Endothelial cell (in vitro differentiated cells): ENCODE measurements at regions not wholly inside any gene's neighbourhood (a gene's known extent, or its start where the extent isn't known, plus 50 kb on each side); places are given as distances from the start of the nearest gene placed in this dataset.
A peak's percentile ranks its signal among the peaks of the same experiment; 100 is the strongest.

Experiments used
- DNase-seq: peaks from one replicate; pipeline ENCODE4 v3.0.0; 2021; ENCODE audit warnings: low spot score
- H3K27ac Mint-ChIP-seq: one replicate; pipeline ENCODE4 v1.8.0; 2021; ENCODE audit warnings: mixed read lengths, inconsistent platforms; ENCODE audit not compliant: unreplicated experiment
- H3K27me3 Mint-ChIP-seq: one replicate; pipeline ENCODE4 v1.8.0; 2021; ENCODE audit warnings: mild to moderate bottlenecking, moderate library complexity, mixed read lengths, inconsistent platforms; ENCODE audit not compliant: unreplicated experiment
- H3K36me3 Mint-ChIP-seq: one replicate; pipeline ENCODE4 v1.8.0; 2021; ENCODE audit warnings: mild to moderate bottlenecking, low read depth, mixed read lengths, inconsistent platforms; ENCODE audit not compliant: unreplicated experiment
- H3K4me1 Mint-ChIP-seq: one replicate; pipeline ENCODE4 v1.8.0; 2021; ENCODE audit warnings: mild to moderate bottlenecking, mixed read lengths, inconsistent platforms; ENCODE audit not compliant: unreplicated experiment
- H3K4me3 Mint-ChIP-seq: one replicate; pipeline ENCODE4 v1.8.0; 2021; ENCODE audit warnings: mild to moderate bottlenecking, mixed read lengths, inconsistent platforms; ENCODE audit not compliant: unreplicated experiment
- H3K9me3 Mint-ChIP-seq: one replicate; pipeline ENCODE4 v1.8.0; 2021; ENCODE audit warnings: mixed read lengths, inconsistent platforms; ENCODE audit not compliant: unreplicated experiment
- TF ChIP-seq, protein P1 (sequence below): fragments of 200-600 bp; sonication (generic); IDR thresholded peaks from one replicate; pipeline ENCODE4 v1.5.0; 2021; ENCODE audit warnings: antibody characterized with exemption; ENCODE audit not compliant: unreplicated experiment

DNA sequence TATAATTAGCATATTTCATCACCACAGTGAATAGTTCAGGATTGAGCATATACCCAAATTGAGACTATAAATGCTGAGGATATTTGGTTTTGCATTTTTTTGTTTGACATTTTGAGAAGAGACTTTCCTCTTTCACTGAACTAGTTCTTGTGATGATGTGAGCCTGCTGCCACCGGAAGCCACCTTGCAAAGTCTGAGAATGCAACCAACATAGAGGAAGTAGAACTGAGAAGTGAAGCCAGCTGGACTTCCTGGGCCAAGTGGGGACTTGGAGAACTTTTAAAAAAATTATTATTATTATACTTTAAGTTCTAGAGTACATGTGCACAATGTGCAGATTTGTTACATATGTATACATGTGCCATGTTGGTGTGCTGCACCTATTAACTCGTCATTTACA lies 102.3 kb downstream of the RPE65 start:
- TF ChIP-seq, protein P1, sequence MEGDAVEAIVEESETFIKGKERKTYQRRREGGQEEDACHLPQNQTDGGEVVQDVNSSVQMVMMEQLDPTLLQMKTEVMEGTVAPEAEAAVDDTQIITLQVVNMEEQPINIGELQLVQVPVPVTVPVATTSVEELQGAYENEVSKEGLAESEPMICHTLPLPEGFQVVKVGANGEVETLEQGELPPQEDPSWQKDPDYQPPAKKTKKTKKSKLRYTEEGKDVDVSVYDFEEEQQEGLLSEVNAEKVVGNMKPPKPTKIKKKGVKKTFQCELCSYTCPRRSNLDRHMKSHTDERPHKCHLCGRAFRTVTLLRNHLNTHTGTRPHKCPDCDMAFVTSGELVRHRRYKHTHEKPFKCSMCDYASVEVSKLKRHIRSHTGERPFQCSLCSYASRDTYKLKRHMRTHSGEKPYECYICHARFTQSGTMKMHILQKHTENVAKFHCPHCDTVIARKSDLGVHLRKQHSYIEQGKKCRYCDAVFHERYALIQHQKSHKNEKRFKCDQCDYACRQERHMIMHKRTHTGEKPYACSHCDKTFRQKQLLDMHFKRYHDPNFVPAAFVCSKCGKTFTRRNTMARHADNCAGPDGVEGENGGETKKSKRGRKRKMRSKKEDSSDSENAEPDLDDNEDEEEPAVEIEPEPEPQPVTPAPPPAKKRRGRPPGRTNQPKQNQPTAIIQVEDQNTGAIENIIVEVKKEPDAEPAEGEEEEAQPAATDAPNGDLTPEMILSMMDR, result no peak
- no peaks in the 10 kb centered on the region for H3K9me3 Mint-ChIP-seq
- H3K27me3 Mint-ChIP-seq, result peaks cover 3% of the 10 kb centered on the region
- no peak overlapping the region for H3K4me3 Mint-ChIP-seq
- H3K27ac Mint-ChIP-seq, result no peak overlapping the region
- DNase-seq, result no peak
- no peaks in the 10 kb centered on the region for H3K36me3 Mint-ChIP-seq
- H3K4me1 Mint-ChIP-seq, result no peaks in the 10 kb centered on the region

DNA sequence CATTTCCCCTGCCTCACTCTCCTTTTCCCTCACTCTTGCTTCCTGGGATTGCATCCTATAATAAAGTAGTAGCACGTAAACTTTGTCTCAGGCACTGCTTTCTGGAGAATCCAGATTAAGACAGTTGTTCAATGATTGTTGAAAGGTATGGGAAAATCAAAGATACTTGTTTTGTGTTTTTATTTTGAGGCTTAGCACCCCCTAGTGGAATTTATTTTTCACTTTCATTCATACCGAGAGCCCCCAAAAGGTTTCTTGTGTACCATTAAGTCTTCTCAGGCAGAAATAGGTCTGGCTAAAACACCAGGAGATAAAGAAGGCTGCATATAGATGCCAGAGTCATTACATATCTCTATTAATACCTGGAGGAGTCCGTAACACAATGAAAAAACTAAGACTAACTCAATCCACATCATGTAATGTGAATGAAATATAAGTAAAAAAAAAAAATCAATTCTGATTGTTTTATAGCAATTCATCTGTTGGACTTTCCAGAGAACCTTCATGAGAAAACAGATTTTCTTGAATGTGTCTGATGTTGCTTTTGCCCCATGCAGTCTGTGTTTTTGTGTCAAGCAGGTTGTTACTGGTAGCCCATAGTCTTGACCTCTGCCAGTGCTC lies 103.5 kb downstream of the RPE65 start:
- no peak for DNase-seq
- H3K27me3 Mint-ChIP-seq, result peaks cover 3% of the 10 kb centered on the region
- no peak overlapping the region for H3K4me3 Mint-ChIP-seq
- no peak overlapping the region for H3K27ac Mint-ChIP-seq
- TF ChIP-seq, protein P1, result peak; percentile 73
- no peaks in the 10 kb centered on the region for H3K9me3 Mint-ChIP-seq
- no peaks in the 10 kb centered on the region for H3K36me3 Mint-ChIP-seq
- H3K4me1 Mint-ChIP-seq, result no peaks in the 10 kb centered on the region

DNA sequence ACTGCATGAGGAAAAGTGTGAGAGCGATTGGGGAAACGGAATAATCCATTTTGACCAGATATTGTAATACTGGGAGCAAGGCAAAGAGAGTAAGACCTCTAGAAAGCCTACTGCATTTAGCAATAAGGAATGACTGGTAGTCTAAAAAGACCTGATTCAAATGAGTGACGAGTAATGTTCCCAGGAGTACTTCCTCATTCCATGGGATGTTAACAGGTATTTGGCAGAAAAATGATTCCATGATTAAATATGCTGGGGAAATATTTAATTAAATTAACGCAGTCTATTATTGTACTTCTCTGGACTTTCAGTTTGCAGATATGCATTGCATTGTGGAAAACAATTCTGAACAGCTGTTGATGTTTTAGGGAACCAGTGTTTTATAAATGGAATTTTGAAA lies 105.5 kb downstream of the RPE65 start:
- H3K9me3 Mint-ChIP-seq, result no peaks in the 10 kb centered on the region
- H3K27ac Mint-ChIP-seq, result no peak overlapping the region
- DNase-seq, result no peak
- no peaks in the 10 kb centered on the region for H3K4me1 Mint-ChIP-seq
- no peaks in the 10 kb centered on the region for H3K27me3 Mint-ChIP-seq
- TF ChIP-seq, protein P1, result no peak
- no peak overlapping the region for H3K4me3 Mint-ChIP-seq
- H3K36me3 Mint-ChIP-seq, result no peaks in the 10 kb centered on the region

DNA sequence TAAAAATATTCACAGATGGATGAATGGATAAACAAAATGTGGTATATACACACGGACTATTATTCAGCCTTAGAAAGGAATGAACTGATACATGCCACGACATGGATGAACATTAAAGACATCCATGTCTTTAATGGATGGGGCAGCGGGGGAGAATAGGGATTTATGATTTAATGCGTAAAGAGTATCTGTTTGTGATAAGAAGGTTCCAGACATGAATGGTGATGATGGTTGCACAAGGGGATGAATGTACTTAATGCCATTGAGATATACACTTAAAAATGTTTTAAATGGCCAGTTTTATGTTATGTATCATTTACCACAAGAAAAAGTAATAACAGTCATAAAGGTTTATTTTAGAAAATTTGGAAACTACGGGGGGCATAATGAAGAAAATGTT lies 108.6 kb upstream of the WLS start:
- Mint-ChIP-seq H3K4me1 (no peaks in the 10 kb centered on the region), H3K27ac (no peak overlapping the region), H3K27me3 (no peaks in the 10 kb centered on the region), H3K9me3 (no peaks in the 10 kb centered on the region), H3K4me3 (no peak overlapping the region), H3K36me3 (no peaks in the 10 kb centered on the region)
- TF ChIP-seq, protein P1, result no peak
- DNase-seq, result no peak

DNA sequence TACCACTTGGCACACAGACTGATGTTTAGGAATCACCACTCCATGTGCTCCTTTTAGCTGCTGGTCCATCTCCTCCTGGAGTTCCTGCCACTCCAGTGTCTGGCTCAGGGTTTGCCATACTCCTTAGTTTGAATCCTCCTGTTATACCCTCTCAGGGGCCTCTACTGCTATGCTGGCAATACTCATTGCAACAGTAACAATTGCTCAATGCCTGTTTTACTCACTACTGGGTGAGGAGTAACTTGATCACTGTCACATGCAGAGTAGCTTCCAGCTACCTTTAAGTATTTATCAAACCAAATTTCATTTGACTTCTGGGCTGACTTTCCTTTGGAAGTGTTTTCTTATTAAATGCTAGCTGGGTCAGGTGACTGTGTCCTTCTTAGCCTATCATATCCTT lies 107.2 kb upstream of the WLS start:
- H3K27ac Mint-ChIP-seq, result no peak overlapping the region
- no peaks in the 10 kb centered on the region for H3K4me1 Mint-ChIP-seq
- H3K27me3 Mint-ChIP-seq, result no peaks in the 10 kb centered on the region
- no peaks in the 10 kb centered on the region for H3K9me3 Mint-ChIP-seq
- no peaks in the 10 kb centered on the region for H3K36me3 Mint-ChIP-seq
- no peak overlapping the region for H3K4me3 Mint-ChIP-seq
- TF ChIP-seq, protein P1, result no peak
- DNase-seq, result no peak
